IPS-18a (cell line): ENCODE measurements at regions not wholly inside any gene's neighbourhood (a gene's known extent, or its start where the extent isn't known, plus 50 kb on each side); places are given as distances from the start of the nearest gene placed in this dataset.

Experiments
- H3K27ac ChIP-seq: one replicate; pipeline ENCODE4 v1.5.1; 2013; ENCODE audit warnings: low read length
- H3K27me3 ChIP-seq: one replicate; pipeline ENCODE4 v1.6.1; 2013; ENCODE audit warnings: mild to moderate bottlenecking, low read length; ENCODE audit not compliant: control insufficient read depth, insufficient read depth
- H3K36me3 ChIP-seq: one replicate; pipeline ENCODE4 v1.6.1; 2013; ENCODE audit warnings: low read depth, low read length; ENCODE audit not compliant: control insufficient read depth
- H3K4me1 ChIP-seq: one replicate; pipeline ENCODE4 v1.6.1; 2013; ENCODE audit warnings: low read depth, low read length; ENCODE audit not compliant: control insufficient read depth
- H3K4me3 ChIP-seq: one replicate; pipeline ENCODE4 v1.5.1; 2013; ENCODE audit warnings: low read length
- H3K9ac ChIP-seq: one replicate; pipeline ENCODE4 v1.6.1; 2013; ENCODE audit warnings: mild to moderate bottlenecking, low read length, moderate library complexity
- H3K9me3 ChIP-seq: one replicate; pipeline ENCODE4 v1.6.1; 2013; ENCODE audit warnings: low read depth, low read length; ENCODE audit not compliant: control insufficient read depth

DNA sequence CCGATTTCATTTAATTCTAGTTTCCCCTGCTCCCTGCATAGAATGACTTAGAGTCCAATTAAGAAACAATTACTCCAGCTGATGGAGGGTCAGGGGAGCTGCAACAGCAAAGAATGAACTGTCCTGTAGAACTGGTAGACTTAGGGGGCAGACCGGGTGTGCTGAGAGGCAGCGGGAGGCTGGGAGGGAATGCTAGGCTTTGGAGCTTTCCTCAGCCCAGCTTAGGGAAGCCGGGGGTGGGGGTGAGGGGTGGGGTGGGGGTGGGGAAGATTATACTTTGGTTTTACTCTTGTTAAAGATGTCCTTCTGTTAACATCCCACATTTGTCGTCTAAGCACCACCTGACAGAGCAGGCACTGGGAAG lies 458.6 kb upstream of the ASIC2 start:
- no peak overlapping the region for H3K27ac ChIP-seq
- H3K9me3 ChIP-seq: no peaks in the 10 kb centered on the region
- H3K9ac ChIP-seq: no peak overlapping the region
- peaks cover 24% of the 10 kb centered on the region for H3K27me3 ChIP-seq
- no peaks in the 10 kb centered on the region for H3K36me3 ChIP-seq
- peak overlapping the region; percentile 53 for H3K4me3 ChIP-seq
- H3K4me1 ChIP-seq: peaks cover 17% of the 10 kb centered on the region

DNA sequence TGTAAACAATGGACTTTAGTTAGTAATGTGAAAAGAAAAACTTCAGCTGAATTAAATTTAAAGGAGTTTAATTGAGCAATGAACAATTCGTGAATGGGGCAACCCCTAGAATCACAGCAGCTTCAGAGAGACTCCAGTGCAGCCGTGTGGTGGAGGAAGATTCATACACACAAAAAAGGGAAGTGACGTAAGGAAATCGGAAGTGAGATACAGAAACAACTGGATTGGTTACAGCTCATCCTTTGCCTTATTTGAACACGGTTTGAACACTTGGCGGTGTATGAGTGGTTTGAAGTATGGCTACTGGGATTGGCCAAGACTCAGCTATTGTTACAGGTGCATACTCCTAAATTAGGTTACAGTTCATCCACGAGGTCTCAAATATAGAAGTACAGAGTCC lies 460.4 kb upstream of the ASIC2 start:
- Histone ChIP-seq H3K9ac (no peak overlapping the region), H3K4me3 (no peak overlapping the region), H3K4me1 (peaks cover 17% of the 10 kb centered on the region), H3K27ac (no peak overlapping the region), H3K9me3 (no peaks in the 10 kb centered on the region), H3K36me3 (no peaks in the 10 kb centered on the region), H3K27me3 (peaks cover 20% of the 10 kb centered on the region)

DNA sequence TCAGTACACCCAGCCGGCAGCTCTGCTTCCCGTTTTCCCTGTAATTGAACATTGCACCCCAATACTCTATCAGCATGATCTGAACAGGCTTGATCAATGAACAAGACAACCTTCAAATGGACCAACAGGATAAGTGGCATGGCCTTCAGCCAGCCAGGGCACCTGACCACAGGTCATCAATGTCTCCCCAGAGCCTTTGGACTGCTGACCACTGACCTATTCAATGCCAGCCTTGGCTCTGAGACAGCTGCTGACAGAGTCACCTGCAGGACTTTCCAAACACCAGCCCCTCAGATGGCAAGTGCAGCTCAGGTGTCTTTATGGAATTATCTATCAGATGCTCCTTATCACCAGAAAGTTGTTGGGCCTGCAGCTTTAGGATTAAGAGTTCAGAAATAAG lies 462.9 kb upstream of the ASIC2 start:
- Histone ChIP-seq H3K27me3 (no peaks in the 10 kb centered on the region), H3K9me3 (no peaks in the 10 kb centered on the region), H3K4me1 (peaks cover 8% of the 10 kb centered on the region), H3K9ac (no peak overlapping the region), H3K36me3 (no peaks in the 10 kb centered on the region), H3K4me3 (no peak overlapping the region), H3K27ac (no peak overlapping the region)

DNA sequence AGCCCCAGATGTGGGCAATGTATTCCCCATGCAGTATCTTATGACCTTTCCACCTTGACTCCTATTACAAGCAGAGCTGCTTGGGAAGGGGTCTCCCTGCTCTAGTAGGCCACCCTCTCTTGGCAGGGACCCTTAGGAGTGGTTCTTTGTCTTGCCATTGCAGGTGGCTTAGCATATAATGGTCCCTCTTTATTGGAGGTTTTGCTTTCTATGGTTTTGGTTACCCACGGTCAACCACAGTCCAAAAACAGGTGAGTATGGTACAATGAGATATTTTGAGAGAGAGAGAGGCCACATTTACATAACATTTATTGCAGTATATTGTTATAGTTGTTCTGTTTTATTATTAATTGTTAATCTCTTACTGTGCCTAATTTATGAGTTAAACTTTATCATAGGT lies 472.8 kb upstream of the ASIC2 start:
- Histone ChIP-seq H3K4me1 (no peaks in the 10 kb centered on the region), H3K36me3 (no peaks in the 10 kb centered on the region), H3K9ac (no peak overlapping the region), H3K27ac (no peak overlapping the region), H3K9me3 (no peaks in the 10 kb centered on the region), H3K27me3 (no peaks in the 10 kb centered on the region), H3K4me3 (no peak overlapping the region)

DNA sequence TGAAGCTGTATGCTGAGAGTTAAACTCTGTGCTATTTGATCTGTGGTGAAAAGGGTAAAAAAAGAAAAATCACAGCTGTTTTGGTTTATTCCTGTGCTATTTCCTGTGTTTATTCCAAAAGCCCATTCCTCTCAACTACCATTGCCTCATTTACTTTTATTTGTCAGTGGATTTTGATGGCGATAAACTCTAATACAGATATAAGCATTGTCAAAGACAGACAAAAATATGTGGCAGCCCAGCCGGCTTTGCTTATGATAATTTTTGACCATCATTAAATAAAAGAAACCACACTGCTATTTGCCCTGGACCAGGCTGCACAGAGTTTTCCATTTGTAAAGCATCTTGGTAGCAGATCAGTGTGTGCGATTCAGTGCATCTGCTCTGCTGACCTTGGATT lies 473.6 kb upstream of the ASIC2 start:
- H3K36me3 ChIP-seq: no peaks in the 10 kb centered on the region
- no peak overlapping the region for H3K27ac ChIP-seq
- no peaks in the 10 kb centered on the region for H3K9me3 ChIP-seq
- no peaks in the 10 kb centered on the region for H3K27me3 ChIP-seq
- H3K9ac ChIP-seq: no peak overlapping the region
- H3K4me3 ChIP-seq: no peak overlapping the region
- no peaks in the 10 kb centered on the region for H3K4me1 ChIP-seq

- Histone ChIP-seq H3K9ac (no peak overlapping the region), H3K27me3 (no peaks in the 10 kb centered on the region), H3K27ac (no peak overlapping the region)
These were observed 476.0 kb upstream of the ASIC2 start for GRCh38 chr17:33769066-33769465.

DNA sequence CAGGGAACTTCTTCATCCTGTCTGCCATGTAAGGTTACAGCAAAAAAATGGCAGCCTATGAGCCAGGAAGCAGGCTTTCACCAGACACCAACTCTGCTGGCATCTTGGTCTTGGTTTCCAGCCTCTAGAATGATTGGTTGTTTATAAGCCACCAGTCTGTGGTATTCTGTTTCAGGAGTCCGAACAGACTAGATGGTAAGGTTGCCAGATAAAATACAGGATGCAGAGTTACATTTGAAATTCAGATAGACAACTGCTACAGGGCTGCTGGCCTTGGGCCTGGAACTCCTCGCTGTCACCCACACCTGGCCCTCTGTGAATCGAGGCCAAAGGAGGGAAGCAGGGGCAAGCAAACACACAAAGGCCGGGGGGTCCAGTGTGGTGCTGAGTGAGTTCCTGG lies 478.8 kb upstream of the CCL2 start:
- Histone ChIP-seq H3K9ac (no peak overlapping the region), H3K4me1 (no peaks in the 10 kb centered on the region), H3K27me3 (no peaks in the 10 kb centered on the region), H3K9me3 (no peaks in the 10 kb centered on the region), H3K36me3 (no peaks in the 10 kb centered on the region), H3K4me3 (no peak overlapping the region), H3K27ac (no peak overlapping the region)

More at GRCh38 chr17:33769066-33769465, 476.0 kb upstream of the ASIC2 start:
- Histone ChIP-seq H3K4me1 (no peaks in the 10 kb centered on the region), H3K9me3 (no peaks in the 10 kb centered on the region), H3K36me3 (no peaks in the 10 kb centered on the region), H3K4me3 (no peak overlapping the region)

DNA sequence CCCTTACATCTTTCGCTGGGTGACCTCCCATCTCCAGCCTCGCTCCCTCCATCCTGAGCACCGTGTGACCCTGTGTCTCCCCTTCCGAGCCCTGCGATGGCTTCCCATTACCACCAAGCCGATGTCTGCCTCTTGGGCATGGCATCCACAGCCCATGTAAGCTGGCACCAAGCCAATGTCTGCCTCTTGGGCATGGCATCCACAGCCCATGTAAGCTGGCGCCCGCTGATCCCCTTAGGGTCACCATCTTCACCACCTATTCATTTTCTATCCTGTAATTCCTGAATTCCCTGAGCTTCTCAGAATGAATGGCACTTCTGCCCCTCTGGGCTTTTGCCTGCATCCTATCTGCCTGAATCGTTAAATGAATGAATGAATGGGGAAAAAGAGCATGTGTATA lies 478.2 kb upstream of the CCL2 start:
- no peaks in the 10 kb centered on the region for H3K4me1 ChIP-seq
- no peak overlapping the region for H3K27ac ChIP-seq
- no peaks in the 10 kb centered on the region for H3K27me3 ChIP-seq
- H3K9ac ChIP-seq: no peak overlapping the region
- H3K9me3 ChIP-seq: no peaks in the 10 kb centered on the region
- no peak overlapping the region for H3K4me3 ChIP-seq
- H3K36me3 ChIP-seq: no peaks in the 10 kb centered on the region

GRCh38 chr17:33777674-33778073 lies 477.4 kb upstream of the CCL2 start:
- no peak overlapping the region for H3K9ac ChIP-seq
- H3K4me1 ChIP-seq: no peaks in the 10 kb centered on the region
- no peaks in the 10 kb centered on the region for H3K9me3 ChIP-seq
- H3K27me3 ChIP-seq: no peaks in the 10 kb centered on the region
- H3K27ac ChIP-seq: no peak overlapping the region
- H3K36me3 ChIP-seq: no peaks in the 10 kb centered on the region
- H3K4me3 ChIP-seq: no peak overlapping the region

DNA sequence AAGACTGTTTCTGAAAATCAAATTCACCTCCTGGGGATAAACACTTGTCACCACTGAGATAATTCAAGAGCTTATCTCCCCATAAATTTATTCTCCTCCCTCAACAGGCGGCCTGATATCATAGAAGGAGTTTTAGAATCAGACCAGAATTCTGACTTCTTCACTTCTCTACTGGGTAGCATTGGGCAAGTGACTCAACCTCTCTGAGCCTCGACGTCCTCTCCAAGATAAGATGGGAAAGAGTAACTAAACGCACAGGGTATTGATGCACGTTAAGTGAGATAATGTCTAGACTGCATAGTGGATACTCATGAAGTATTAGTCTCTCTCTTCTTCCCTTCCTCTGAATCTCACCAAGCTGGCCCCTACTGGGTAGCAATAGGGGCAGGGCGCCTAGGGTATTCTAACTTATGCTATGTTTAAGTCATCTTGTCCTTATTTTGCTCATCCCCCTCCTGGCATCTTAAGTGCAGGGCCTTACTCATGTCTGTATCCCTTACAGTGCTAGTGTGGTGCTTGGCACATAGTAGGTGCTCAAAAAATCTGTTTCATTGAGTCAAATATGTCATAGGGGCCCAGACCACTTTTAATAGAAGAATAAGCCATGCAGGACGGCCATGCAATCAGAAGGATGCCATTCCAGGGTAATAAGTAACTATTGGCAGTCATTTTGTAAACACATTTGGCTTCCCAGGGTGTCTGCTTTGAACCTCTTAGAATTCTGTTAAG lies 476.4 kb upstream of the CCL2 start:
- H3K9me3 ChIP-seq: no peaks in the 10 kb centered on the region
- H3K4me1 ChIP-seq: no peaks in the 10 kb centered on the region
- H3K27me3 ChIP-seq: no peaks in the 10 kb centered on the region
- no peak overlapping the region for H3K4me3 ChIP-seq
- no peak overlapping the region for H3K27ac ChIP-seq
- no peak overlapping the region for H3K9ac ChIP-seq
- no peaks in the 10 kb centered on the region for H3K36me3 ChIP-seq

DNA sequence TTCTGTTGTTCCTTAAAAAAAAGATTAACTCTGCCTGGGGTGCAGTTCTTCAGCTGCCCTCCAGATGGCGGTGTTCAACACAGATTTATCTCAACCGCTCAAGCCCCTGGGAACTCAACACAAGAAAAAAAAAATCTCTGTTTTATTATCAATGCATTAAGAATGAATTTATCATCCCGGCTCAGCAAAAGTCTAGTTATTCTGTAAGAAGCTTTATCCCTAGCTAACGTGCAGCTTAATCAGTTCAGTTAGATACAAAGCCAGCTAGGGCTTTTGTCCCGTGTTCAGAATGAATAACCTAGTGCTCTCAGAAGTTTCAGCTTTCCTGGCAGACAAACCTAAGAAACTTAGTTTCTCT lies 475.9 kb upstream of the CCL2 start:
- H3K9me3 ChIP-seq: no peaks in the 10 kb centered on the region

GRCh38 chr17:33785281-33785680 lies 469.8 kb upstream of the CCL2 start:
- H3K9me3 ChIP-seq: no peaks in the 10 kb centered on the region

More for the DNA sequence above, 475.9 kb upstream of the CCL2 start:
- Histone ChIP-seq H3K36me3 (no peaks in the 10 kb centered on the region), H3K27me3 (no peaks in the 10 kb centered on the region), H3K4me1 (no peaks in the 10 kb centered on the region), H3K9ac (no peak overlapping the region), H3K27ac (no peak overlapping the region), H3K4me3 (no peak overlapping the region)

More at GRCh38 chr17:33785281-33785680, 469.8 kb upstream of the CCL2 start:
- Histone ChIP-seq H3K27me3 (no peaks in the 10 kb centered on the region), H3K27ac (no peak overlapping the region), H3K4me3 (no peak overlapping the region), H3K9ac (no peak overlapping the region), H3K36me3 (no peaks in the 10 kb centered on the region), H3K4me1 (no peaks in the 10 kb centered on the region)
